Astrocyte (in vitro differentiated cells and primary cell): ENCODE measurements at regions not wholly inside any gene's neighbourhood (a gene's known extent, or its start where the extent isn't known, plus 50 kb on each side); places are given as distances from the start of the nearest gene placed in this dataset.

Source experiments
- CTCF ChIP-seq: IDR thresholded peaks from 2 replicates; pipeline ENCODE4 v1.5.1; 2011; ENCODE audit warnings: low read depth, mild to moderate bottlenecking, inconsistent platforms, low read length, moderate library complexity; ENCODE audit not compliant: insufficient read depth
- EZH2 ChIP-seq: IDR thresholded peaks from 2 replicates; pipeline ENCODE4 v1.6.1; 2012; ENCODE audit warnings: mild to moderate bottlenecking, low read length, inconsistent platforms; ENCODE audit not compliant: insufficient read depth

GRCh38 chr13:42684226-42684625 is 97.2 kb upstream of the FAM216B start:
- TF ChIP-seq CTCF (no peak), EZH2 (no peak)
